K562 (cell line): ENCODE measurements at regions not wholly inside any gene's neighbourhood (a gene's known extent, or its start where the extent isn't known, plus 50 kb on each side); places are given as distances from the start of the nearest gene placed in this dataset.

Experiments
- ATAC-seq: fragments of 200-7000 bp; cut with Tn5 transposase; 3 replicates; pipeline ENCODE4 v1.9.1; 2020; ENCODE audit warnings: moderate library complexity
- BruUV-seq: library from RNA; stranded (reverse); fragments of 400-500 nt; replicated peaks from 2 replicates; lab custom pipeline; 2021; lab: Mats Ljungman, UMichigan
- CTCF ChIA-PET: fragments of 300-600 bp; formaldehyde crosslinking; extraction: SDS; loops from one replicate; lab custom pipeline; 2021; ENCODE audit warnings: low intra/inter-chr PET ratio; lab: Yijun Ruan, JAX
- POLR2A ChIA-PET: fragments of 300-600, 350-650 bp; sonication (Branson Sonifier 250); formaldehyde crosslinking; extraction: SDS; loops from one replicate; lab custom pipeline; 2021; ENCODE audit warnings: antibody characterized with exemption, inconsistent platforms; lab: Yijun Ruan, JAX
- DNase-seq, 4 experiments: peaks; one replicate each; pipeline versions ENCODE4 v3.0.0 to v3.0.0-alpha.2; 2011 to 2018; ENCODE audit warnings: low spot score in 3 of 4, mixed read lengths in 3 of 4; ENCODE audit errors: extremely low read depth in 1 of 4
- FAIRE-seq: peaks from 2 replicates; lab custom pipeline; 2011; peaks lifted over from hg19 to GRCh38; lab: Jason Lieb, UNC
- H2AFZ ChIP-seq: 2 replicates; pipeline ENCODE4 v1.6.0; 2011; ENCODE audit warnings: low read depth, low read length, control low read depth, inconsistent platforms
- H3K27ac ChIP-seq: fragments of 200-600 bp; 3 replicates; pipeline ENCODE4 v1.8.0; 2011; ENCODE audit warnings: low read depth, mild to moderate bottlenecking, control low read depth, inconsistent platforms, low read length, moderate library complexity, mixed read lengths; ENCODE audit errors: extremely low read depth
- H3K27me3 ChIP-seq, 2 experiments: fragments of 300-600 bp in 1 of 2; 2 replicates in 1 of 2; 3 replicates in 1 of 2; pipeline versions ENCODE4 v1.6.0 to v1.8.0; 2011; ENCODE audit warnings: inconsistent platforms in 2 of 2, low read length in 2 of 2, mild to moderate bottlenecking in 1 of 2, mixed read lengths in 1 of 2, moderate library complexity in 1 of 2; ENCODE audit not compliant: control insufficient read depth in 2 of 2, insufficient read depth in 2 of 2
- H3K36me3 ChIP-seq: fragments of 300-600 bp; 3 replicates; pipeline ENCODE4 v1.8.0; 2011; ENCODE audit warnings: mild to moderate bottlenecking, low read length, inconsistent platforms; ENCODE audit not compliant: control insufficient read depth, insufficient read depth
- H3K4me1 ChIP-seq, 2 experiments: fragments of 200-600 bp in 1 of 2; replicated peaks in 1 of 2; 2 replicates in 1 of 2; 3 replicates in 1 of 2; pipeline versions ENCODE4 v1.5.1 to v1.8.0; 2011; ENCODE audit warnings: inconsistent platforms in 2 of 2, low read length in 2 of 2, mild to moderate bottlenecking in 1 of 2, mixed read lengths in 1 of 2, moderate library complexity in 1 of 2; ENCODE audit not compliant: control insufficient read depth in 2 of 2, insufficient read depth in 2 of 2
- H3K4me2 ChIP-seq: 2 replicates; pipeline ENCODE4 v1.6.1; 2011; ENCODE audit warnings: low read length, control low read depth, inconsistent platforms, mixed read lengths; ENCODE audit not compliant: insufficient read depth
- H3K4me3 ChIP-seq: fragments of 200-600 bp; sonication (generic), shearing (Covaris generic); 2 replicates; pipeline ENCODE4 v1.5.1; 2016; ENCODE audit warnings: control low read depth, inconsistent platforms
- H3K79me2 ChIP-seq: fragments of 200-600 bp; 3 replicates; pipeline ENCODE4 v1.8.0; 2011; ENCODE audit warnings: low read length, inconsistent platforms; ENCODE audit not compliant: control insufficient read depth, insufficient read depth
- H3K9ac ChIP-seq, 2 experiments: 2 replicates each; pipeline versions ENCODE4 v1.6.0 to v1.6.1; 2011; ENCODE audit warnings: low read depth in 2 of 2, low read length in 2 of 2, control low read depth in 1 of 2, inconsistent platforms in 1 of 2, mild to moderate bottlenecking in 1 of 2, mixed read lengths in 1 of 2; ENCODE audit not compliant: insufficient read depth in 1 of 2
- H3K9me1 ChIP-seq: one replicate; pipeline ENCODE4 v1.6.0; 2011; ENCODE audit warnings: inconsistent platforms, mild to moderate bottlenecking, low read length, moderate library complexity; ENCODE audit not compliant: control insufficient read depth, insufficient read depth
- H3K9me3 ChIP-seq: replicated peaks from 2 replicates; pipeline ENCODE4 v1.5.1; 2011; ENCODE audit warnings: low read depth, low read length, inconsistent platforms; ENCODE audit not compliant: control insufficient read depth, insufficient read depth
- H4K20me1 ChIP-seq: replicated peaks from 2 replicates; pipeline ENCODE4 v1.6.1; 2011; ENCODE audit warnings: low read length, inconsistent platforms, mixed read lengths; ENCODE audit not compliant: control insufficient read depth, insufficient read depth
- REST ChIP-seq, 2 experiments: fragments of 450-650 bp; formaldehyde crosslinking in 1 of 2; IDR thresholded peaks; 2 replicates each; pipeline versions ENCODE4 v1.4.0 to v1.6.1; 2014 to 2020; ENCODE audit warnings: mild to moderate bottlenecking in 2 of 2, borderline replicate concordance in 1 of 2, low read depth in 1 of 2
- ZBTB11 ChIP-seq, 3 experiments: fragments of 200-800 bp in 1 of 3; fragments of 250-450 bp in 1 of 3; fragments of 450-650 bp in 1 of 3; sonication (Bioruptor Pico) in 1 of 3; sonication (Bioruptor generic) in 1 of 3; formaldehyde crosslinking in 1 of 3; IDR thresholded peaks; 2 replicates each; pipeline versions ENCODE4 v1.6.1 to v1.8.0; 2016 to 2022; ENCODE audit warnings: mild to moderate bottlenecking in 2 of 3, missing genetic modification characterization in 2 of 3, missing compliant biosample characterization in 1 of 3, moderate library complexity in 1 of 3
- in situ Hi-C: fragments of 300-500 bp; cut with MboI; formaldehyde crosslinking; loops from 4 replicates; pipeline ENCODE4 v1.15.0; 2018; ENCODE audit warnings: inconsistent platforms, mixed read lengths
- intact Hi-C: fragments of 100-400 bp; cut with micrococcal nuclease; formaldehyde crosslinking; loops from 2 replicates; pipeline ENCODE4 v1.14.2; 2022

DNA sequence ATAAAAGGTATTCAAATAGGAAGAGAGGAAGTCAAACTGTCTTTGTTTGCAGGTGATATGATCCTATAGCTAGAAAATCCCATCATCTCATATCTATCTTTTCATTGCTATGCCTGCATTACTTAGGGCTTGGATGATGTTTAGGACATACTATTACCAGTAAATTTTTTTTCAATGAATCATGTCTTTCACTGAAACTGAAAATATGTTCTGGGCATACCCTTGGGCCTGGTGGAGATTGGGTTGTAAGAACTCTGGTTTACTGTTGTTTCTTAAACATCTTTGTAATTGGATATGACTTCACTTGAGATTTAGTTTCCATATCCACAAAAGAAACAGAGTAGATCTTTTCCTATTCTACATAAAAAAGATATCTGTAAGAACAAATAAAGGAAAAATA is 502.2 kb upstream of the PRMT6 start:
- ChIA-PET POLR2A (no interaction called here), CTCF (no interaction called here)
- DNase-seq (no peak), FAIRE-seq (no peak), ATAC-seq (no peak)
- no peaks in the 10 kb centered on the region for H3K9me3 ChIP-seq
- H3K4me2 ChIP-seq: no peak overlapping the region
- no TSS peak for BruUV-seq
- no peak overlapping the region for H3K27ac ChIP-seq
- no peak overlapping the region for H3K4me3 ChIP-seq
- TF ChIP-seq ZBTB11 (CRISPR knock-in tag; IDR thresholded peaks at IDR 0.05) (peak in 1 of 3 experiments; percentile 49; a peak in 1 of 6 replicates), REST (IDR thresholded peaks at IDR 0.05; ENCODE audit: borderline replicate concordance) (no peak), REST (CRISPR knock-in tag; IDR thresholded peaks at IDR 0.05; ENCODE audit: low read depth) (no peak)
- H2AFZ ChIP-seq: no peak overlapping the region
- H3K9ac ChIP-seq: no peak overlapping the region
- intact Hi-C loops: no loop called here
- no peaks in the 10 kb centered on the region for H3K79me2 ChIP-seq
- no peaks in the 10 kb centered on the region for H4K20me1 ChIP-seq
- H3K4me1 ChIP-seq: no peaks in the 10 kb centered on the region
- no peaks in the 10 kb centered on the region for H3K27me3 ChIP-seq
- no peaks in the 10 kb centered on the region for H3K9me1 ChIP-seq
- in situ Hi-C loops: no loop called here
- no peaks in the 10 kb centered on the region for H3K36me3 ChIP-seq
